ENCODE measurements at regions not wholly inside any gene's neighbourhood (a gene's known extent, or its start where the extent isn't known, plus 50 kb on each side); places are given as distances from the start of the nearest gene placed in this dataset.

GRCh38 chr3:464255-464654 is 267.7 kb downstream of the CHL1 start:
- TF ChIP-seq CTCF (IDR thresholded peaks at IDR 0.05): no peak
- no peak for TF ChIP-seq POLR2A (IDR thresholded peaks at IDR 0.05)
- no peak for TF ChIP-seq POLR2AphosphoS5 (IDR thresholded peaks at IDR 0.05)
- no peak for TF ChIP-seq EP300 (IDR thresholded peaks at IDR 0.05; ENCODE audit: low read depth)
